Loucy (cell line): ENCODE measurements at regions not wholly inside any gene's neighbourhood (a gene's known extent, or its start where the extent isn't known, plus 50 kb on each side); places are given as distances from the start of the nearest gene placed in this dataset.

Source experiments
- CTCF ChIP-seq: fragments of 200-600 bp; sonication (generic); conservative IDR thresholded peaks from 2 replicates; pipeline ENCODE4 v1.5.1; 2014; ENCODE audit warnings: mild to moderate bottlenecking, antibody characterized with exemption, low read length
- EZH2phosphoT487 ChIP-seq: fragments of 200-600 bp; IDR thresholded peaks from 2 replicates; pipeline ENCODE4 v1.6.1; 2018; ENCODE audit warnings: antibody characterized with exemption, mild to moderate bottlenecking, moderate library complexity, borderline replicate concordance

- TF ChIP-seq CTCF (no peak), EZH2phosphoT487 (no peak)
These were observed 186.6 kb downstream of the NKX6-1 start for GRCh38 chr4:84312426-84313012.
